NCI-H510A (cell line): ENCODE measurements at regions not wholly inside any gene's neighbourhood (a gene's known extent, or its start where the extent isn't known, plus 50 kb on each side); places are given as distances from the start of the nearest gene placed in this dataset.
A peak's percentile ranks its signal among the peaks of the same experiment; 100 is the strongest.

Experiments used
- DNase-seq: peaks from one replicate; lab custom pipeline; 2025; lab: John Stamatoyannopoulos, UW

- DNase-seq: no peak
These were observed 51.1 kb downstream of the GARRE1 start for GRCh38 chr19:34305221-34306083.

GRCh38 chr19:34306213-34306661 lies 51.9 kb downstream of the GARRE1 start:
- DNase-seq: no peak

GRCh38 chr19:34306824-34307223 lies 52.5 kb downstream of the GARRE1 start:
- no peak for DNase-seq

- DNase-seq: no peak
These were observed 54.3 kb downstream of the GARRE1 start for GRCh38 chr19:34308381-34309367.

GRCh38 chr19:34309368-34310138 lies 55.2 kb downstream of the GARRE1 start:
- no peak for DNase-seq

- DNase-seq: peak; percentile 84
These were observed 54.5 kb upstream of the GPI start for GRCh38 chr19:34310494-34310981.

GRCh38 chr19:34313188-34313587 lies 51.8 kb upstream of the GPI start:
- no peak for DNase-seq

GRCh38 chr19:34314437-34315313 lies 50.3 kb upstream of the GPI start:
- DNase-seq: no peak
